ENCODE measurements at regions not wholly inside any gene's neighbourhood (a gene's known extent, or its start where the extent isn't known, plus 50 kb on each side); places are given as distances from the start of the nearest gene placed in this dataset.
A peak's percentile ranks its signal among the peaks of the same experiment; 100 is the strongest.

DNA sequence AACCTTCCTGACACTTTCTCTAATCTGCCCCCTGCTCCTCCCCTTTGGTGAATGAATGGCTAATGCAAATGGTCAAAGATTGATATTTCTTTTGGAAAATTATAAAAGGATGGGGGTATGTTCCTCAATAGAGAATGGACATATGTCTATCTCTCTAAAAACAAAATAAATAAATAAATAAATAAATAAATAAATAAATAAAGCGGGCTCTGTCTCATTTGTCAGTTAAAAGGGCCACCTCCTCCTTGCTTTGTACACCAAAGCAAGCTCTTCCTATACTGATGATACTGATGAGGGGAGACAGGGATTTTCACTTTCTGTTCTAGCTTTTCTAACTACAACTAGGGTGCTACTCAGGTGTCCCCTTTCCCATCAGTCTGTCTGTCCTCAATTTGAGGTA lies 135.5 kb upstream of the SPACA1 start:
- DNase-seq (ENCODE audit: extremely low read depth, low read depth, low spot score): no peak

DNA sequence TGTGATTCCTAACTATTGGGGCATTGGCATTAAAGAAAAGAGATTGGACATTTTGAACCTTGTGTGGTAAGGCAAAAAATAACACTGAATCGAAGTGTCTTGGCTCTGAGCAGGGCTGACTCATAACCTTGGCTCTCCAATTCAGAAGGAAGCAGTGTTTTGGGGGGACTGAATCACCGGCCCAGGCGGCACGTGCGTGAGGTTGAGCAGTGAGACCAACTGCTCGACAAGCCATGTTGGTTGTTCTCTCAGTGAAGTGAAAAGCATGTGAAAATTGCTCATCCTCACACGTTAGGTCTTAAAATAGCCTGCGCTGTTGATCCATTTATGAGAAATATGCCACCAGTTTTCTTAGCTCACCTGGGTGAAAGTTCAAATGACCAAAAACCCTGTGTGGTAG lies 137.8 kb upstream of the SPACA1 start:
- DNase-seq (ENCODE audit: extremely low read depth, low read depth, low spot score): peak; percentile 69

DNA sequence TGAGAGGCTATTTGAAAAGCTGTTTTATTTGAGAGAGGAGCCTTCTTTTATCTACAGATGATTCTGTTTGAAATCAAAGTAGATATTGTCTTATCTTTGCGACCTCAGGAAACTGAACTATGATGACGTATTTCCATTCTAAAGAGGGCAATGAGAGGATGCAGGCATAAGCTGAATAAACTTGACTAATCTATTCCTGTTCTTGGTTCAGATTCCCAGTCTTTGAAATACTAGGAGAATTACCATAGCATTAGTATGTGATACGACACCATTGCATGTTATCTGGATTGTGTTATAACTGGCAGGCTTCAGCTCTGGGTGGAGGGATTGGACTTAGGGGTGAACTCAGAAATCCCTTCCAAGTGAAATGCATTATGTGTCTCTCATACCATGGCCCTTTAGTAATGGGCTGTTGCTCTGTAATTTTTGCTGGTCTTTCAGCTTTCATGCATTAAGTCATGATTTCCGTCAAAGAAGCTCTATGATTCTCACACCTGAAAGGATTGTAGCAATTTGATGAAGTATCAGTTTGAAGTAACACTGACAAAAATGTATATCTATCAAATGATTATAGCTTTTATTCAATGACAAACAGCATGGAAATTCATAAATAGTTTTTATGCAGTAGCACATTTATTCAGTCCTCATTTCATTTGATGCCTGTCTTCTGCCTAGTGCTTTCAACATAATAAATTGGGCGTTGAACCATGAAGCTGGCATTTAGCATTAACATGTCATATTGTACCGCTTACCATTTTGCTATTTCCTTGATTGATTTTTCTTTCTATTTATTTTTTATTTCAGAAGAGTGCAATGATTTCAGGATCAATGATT lies 138.4 kb upstream of the SPACA1 start:
- peak; percentile 63 for DNase-seq (ENCODE audit: extremely low read depth, low read depth, low spot score)

DNA sequence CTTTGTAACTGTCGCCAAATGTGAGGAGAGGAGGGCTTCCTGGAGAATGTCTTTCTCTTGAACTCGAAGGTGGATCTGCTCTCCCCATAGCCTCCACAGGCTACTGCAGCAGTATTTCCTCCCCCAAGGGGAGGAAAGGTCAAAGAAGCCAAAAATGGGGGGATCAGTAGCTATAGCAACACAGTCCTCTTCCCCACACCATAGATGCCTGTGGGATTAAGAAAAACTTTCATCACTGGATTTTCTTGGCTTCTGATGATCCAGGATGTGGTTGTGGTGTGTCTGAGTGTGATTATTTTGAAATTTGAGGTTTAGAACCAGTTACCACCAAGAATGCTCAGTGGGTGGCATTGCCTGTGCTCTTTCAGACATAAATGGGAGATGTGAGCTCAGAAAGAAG lies 140.1 kb upstream of the SPACA1 start:
- no peak for DNase-seq (ENCODE audit: extremely low read depth, low read depth, low spot score)

DNA sequence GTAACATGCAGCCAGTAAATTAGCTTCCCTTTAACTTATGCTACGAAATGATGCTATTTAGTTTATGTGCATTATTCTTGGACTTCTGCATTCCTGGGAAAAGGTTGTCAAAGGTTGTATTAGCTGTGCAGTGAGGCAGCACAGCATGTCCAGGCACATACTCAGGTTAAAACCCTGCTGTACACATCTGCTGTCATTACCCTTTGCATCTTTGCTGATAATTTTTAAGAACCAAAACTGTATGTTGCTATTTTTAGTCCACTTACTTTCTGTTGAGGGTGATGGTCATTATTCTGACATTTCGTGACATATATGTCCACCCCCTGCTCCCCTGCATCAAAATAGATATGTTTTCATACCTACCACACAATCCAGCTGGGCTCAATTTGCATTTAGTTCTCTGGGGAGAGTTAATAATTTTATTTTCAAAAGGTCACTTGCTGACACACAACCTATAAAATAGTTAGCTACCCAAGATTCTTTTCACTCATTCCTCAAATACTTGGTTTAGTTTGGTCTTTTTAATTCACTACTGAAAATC lies 142.5 kb upstream of the SPACA1 start:
- DNase-seq (ENCODE audit: extremely low read depth, low read depth, low spot score): no peak

DNA sequence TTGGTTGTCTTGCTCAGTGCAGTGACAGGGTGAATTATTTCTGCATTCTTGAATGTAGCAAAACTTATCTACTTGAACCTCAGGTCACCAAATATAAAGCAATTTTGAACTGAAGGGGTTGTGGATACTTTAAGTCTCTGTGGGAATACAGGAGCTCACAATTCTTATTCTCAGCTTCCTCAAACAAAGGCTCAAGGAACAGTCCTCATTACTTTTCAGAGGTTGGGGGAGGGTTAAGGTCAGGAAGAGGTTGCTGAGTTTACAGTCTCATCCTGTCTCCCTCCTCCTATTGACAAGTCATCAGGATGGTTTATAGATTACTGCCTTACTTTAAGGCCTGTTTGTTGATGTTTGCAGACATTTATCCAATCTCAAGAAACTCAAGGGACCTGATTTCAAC lies 143.6 kb upstream of the SPACA1 start:
- DNase-seq (ENCODE audit: extremely low read depth, low read depth, low spot score): no peak

DNA sequence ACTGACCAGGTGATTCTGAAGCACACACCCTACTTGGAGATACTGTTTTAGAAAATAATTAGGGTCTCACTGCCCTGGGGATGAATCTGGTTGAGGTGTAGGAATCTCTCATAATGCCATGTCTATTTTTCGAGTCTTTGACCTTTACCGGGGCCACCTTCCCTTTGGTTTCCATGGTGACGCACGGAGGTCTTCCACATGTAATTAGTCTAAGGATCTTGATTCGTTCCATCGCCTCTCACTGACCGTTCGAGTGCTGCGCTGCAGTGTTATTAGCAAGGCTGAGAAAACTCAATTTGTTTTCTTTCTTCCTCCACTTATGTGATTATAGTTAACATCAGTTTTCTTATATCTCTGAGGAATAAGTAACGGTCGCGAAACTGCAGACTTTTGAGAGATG lies 144.3 kb upstream of the SPACA1 start:
- DNase-seq (ENCODE audit: extremely low read depth, low read depth, low spot score): no peak

DNA sequence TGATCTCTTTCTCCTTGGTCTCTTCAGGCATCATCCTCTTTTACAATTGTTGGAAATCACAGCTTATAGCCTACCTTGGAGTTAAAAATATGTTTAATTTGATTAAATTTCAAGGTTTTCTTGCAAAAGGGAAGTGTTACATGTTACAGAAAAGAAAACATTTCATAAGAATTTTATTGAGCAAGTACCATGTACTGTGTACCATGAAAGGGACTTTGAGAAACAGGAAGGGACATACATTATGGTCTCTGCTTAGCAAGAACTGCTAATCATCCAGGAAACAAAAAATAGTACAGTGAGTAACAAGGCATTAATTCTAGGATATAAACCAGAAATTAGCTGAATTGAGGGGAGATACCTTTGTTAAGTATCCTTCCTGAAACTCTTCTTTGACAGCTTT lies 145.3 kb upstream of the SPACA1 start:
- no peak for DNase-seq (ENCODE audit: extremely low read depth, low read depth, low spot score)

DNA sequence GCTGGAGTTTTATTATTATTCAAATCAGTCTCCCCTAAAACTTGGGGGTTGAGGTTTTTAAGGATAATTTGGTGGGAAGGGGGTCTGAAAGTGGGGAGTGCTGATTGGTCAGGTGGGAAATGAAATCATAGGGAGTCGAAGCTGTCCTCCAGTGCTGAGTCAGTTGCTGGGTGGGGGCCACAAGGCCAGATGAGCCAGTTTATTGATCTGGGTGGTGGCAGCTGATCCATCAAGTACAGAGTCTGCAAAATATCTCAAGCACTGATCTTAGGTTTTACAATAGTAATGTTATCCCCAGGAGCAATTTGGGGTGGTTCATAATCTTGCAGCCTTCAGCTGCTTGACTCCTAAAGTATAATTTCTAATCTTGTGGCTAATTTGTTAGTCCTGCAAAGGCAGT lies 146.0 kb upstream of the SPACA1 start:
- DNase-seq (ENCODE audit: extremely low read depth, low read depth, low spot score): no peak

DNA sequence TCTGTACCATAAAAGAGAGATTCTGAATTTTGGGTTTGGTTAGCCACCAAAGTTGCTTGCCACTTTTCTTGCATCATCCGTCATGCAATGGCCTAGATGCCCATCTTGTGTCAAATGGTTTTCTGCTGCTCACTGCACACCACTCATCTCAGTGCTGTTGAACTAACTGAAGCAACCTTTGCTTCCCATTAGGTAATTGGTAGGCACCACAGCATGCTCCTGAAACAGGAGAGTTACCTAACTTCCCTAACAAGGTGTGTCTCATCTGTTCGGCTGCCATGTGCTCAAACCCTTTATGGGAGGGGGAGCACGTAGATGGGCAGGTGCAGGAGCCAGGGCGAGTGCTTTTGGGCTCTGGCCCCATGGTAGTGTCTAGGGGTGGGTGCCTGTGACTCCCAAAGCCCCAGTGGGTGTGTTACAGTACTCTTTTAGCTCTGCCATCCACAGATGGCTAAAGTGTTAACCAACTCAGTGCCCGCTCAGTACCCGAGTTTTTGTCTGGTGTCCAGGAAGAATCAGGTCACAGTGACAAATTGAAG lies 147.4 kb upstream of the SPACA1 start:
- DNase-seq (ENCODE audit: extremely low read depth, low read depth, low spot score): no peak

DNA sequence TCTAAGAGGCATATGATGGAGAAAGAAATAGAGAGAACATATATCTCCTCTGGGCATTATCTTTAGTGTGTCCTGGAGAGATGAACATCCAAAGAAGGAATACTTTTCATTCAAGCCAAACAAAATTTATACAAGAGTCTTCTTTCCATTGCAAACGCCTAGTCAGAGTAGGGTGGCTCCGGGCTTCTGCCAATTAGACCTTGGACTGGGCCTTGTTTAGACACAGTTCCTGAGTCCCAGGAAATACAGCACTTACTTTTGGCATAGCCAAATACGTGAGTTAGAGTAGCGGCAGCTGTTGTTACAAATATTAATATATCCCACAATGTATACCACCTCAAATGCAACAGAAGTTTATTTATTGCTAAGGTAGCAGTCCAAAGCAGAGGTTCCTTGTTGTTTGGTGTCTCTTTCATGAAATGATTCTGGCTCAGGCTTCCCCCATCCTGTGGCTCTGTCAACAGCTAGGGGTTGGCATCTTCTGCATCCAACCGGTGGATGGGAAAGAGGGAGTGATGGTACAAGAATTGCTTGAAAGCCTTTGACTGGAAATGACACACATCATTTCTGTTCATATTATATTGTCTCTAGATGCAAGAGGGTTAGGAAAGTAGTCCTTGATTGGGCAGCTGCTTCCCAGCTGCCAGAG lies 148.0 kb upstream of the SPACA1 start:
- no peak for DNase-seq (ENCODE audit: extremely low read depth, low read depth, low spot score)

DNA sequence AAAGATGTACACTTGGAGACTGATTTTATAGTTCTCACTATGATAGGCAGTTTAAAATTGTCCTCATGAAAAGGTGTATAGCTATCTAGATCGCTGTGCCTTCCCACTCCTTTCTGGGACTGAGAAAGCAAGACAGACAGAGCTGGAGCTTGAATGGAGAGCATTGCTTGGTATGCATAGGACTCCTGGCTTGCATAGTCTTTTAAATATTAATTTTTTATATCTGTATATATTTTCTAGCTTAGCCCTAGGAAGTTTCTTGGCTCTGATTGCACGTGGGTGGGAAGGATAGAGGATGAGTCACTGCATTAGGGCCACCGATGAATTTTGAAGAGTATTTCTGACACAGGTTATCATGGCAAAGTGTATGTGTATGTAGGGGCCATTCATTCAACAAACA lies 150.0 kb upstream of the SPACA1 start:
- no peak for DNase-seq (ENCODE audit: extremely low read depth, low read depth, low spot score)

DNA sequence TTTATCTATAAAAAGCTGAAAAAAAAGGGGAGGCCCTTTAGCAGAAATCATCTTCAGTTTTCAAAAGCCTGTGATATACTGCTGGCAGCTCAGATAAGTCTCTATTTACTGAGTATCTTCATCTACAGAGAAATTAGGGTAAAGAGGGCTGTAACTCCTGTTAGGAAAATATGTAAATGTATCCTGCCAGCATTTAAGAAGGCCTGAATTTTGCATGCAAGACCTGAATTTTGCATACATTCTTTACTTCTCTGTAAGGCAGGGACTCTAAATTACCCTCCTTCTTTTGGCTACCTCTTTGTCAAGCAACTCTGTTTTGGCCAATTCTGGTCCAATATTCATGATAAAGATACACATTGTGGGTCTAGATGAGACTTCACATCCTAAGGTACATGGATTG lies 150.6 kb upstream of the SPACA1 start:
- no peak for DNase-seq (ENCODE audit: extremely low read depth, low read depth, low spot score)

DNA sequence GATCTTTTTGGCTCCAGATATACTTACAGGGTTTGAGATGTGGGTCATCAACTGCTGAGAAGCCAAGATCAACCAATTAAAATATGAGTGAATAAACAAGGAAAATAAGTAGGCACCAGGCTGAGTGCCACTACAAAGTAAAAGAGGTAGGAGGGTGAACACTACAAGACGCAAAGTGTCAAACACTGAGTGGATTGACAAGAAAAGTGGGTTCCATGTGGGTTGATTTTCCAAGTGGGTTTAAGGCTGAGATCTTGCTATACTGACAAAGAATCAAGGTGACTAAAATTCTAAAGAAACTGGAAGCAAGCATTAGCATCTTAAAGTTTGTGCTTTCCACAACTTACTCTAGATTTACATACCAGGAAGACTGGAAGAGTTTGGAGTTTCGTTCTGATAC lies 160.4 kb upstream of the SPACA1 start:
- no peak for DNase-seq (ENCODE audit: extremely low read depth, low read depth, low spot score)

DNA sequence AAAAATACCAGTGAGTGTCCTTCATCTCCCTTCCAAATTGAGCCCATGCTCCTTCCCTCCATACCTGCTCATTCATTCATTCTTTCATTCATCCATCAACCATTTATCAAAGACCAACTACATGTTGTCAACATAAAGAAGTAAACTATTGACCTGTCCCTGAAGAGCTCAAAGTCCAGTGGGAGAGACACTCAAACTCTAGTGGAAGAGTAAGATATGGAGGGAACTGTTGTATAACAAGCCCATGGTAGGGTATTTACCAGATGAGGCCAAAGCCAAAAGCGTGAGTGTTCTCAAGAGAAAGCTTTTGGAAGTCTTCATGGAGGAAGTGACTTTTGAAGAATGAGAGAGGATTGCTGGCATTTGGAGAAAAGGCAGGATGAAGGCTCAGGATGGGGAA lies 163.4 kb upstream of the SPACA1 start:
- DNase-seq (ENCODE audit: extremely low read depth, low read depth, low spot score): no peak

DNA sequence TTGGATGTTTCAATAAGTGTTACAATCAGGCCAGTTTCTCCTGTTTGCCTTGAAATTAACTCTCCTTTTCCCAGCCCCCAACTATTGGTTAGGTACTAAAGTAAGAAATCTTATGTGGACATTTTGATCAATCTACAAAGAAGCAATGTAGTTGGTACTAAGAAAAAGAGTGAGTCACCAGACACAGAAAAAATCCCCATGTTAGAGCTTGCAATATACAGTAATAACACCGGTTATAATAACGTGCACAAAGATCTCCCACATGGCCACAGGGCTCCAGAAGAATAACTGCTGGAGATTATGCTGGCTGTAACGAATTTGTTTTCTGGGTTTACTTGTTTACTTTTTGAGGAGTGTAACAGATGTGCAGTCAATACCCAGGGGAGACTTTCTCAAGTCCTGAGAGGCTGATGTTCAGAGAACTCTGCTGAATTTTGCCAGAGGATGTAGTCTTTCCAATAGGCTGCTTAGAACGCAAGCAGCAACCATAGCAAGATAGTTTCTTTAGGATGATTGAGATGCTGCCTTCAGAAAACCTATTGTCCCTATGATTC lies 166.2 kb upstream of the SPACA1 start:
- DNase-seq (ENCODE audit: extremely low read depth, low read depth, low spot score): no peak

DNA sequence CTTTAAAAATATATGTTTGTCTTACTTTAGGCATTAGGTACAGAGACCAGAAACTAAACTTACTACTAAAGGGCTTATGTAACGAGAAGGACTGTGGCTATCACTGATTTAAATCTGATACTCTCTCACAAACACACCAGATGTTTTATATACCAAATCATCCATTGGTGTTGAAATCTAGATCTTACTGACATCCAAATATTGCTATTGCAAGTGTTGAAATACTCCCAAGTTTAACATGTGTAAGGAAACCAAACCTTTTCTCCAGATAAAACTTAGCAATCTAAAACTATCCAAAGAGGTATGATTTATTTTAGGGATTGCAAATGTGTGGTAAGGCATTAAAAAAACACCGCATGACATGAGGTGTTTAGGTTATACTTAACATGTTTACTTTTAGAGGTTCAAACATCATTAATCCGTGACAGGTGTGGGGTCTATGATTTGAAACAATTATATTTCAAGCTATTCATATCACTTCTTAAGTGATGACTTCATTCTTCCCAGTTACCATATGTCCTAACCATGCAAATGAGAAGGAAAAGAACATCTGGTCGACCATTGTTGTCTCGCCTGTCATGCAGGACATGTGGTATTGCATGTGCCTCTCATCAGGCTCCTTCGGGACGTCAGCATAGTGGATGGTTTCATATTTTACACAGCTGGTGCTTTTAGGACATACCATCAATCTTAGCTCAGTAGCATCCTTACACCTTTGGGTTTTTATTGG lies 168.3 kb upstream of the SPACA1 start:
- no peak for DNase-seq (ENCODE audit: extremely low read depth, low read depth, low spot score)

DNA sequence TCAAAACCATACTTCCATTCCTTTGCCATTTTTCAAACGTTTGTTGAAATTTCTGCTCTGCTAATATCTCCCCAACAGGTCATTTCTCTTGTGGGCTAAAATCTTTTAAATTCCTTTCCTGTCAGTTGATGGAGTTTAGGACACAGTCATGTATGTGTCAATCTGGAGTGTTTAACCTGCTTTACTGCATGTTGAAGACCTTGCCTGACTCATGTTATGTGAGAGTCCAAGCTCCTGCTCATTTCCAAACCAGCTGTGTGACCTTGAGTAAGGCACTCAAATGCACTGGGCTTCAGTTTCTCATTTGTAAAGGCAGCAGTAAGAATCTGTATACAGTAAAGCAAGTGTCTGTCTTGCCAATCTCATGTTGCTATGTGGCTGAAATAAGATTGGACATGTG lies 171.9 kb upstream of the SPACA1 start:
- DNase-seq (ENCODE audit: extremely low read depth, low read depth, low spot score): no peak

DNA sequence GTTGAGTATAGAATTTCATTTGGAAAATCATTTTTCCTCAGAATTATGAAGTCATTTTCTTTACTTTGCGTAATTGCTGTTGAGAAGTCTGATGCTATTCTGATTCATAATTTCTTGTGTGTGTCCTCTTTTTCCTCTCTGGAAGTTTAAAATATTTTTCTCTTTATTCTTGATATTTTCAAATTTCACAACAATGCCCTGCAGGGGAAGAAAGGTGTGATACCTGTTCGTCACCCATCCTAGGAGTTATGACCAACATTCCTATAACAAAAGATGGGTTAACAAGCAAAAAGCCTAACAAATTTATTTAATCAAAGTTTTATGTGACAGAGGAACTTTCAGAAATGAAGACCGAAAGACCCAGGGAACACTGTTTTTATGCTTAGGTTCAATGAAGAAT lies 171.5 kb upstream of the AKIRIN2 start:
- no peak for DNase-seq (ENCODE audit: extremely low read depth, low read depth, low spot score)

DNA sequence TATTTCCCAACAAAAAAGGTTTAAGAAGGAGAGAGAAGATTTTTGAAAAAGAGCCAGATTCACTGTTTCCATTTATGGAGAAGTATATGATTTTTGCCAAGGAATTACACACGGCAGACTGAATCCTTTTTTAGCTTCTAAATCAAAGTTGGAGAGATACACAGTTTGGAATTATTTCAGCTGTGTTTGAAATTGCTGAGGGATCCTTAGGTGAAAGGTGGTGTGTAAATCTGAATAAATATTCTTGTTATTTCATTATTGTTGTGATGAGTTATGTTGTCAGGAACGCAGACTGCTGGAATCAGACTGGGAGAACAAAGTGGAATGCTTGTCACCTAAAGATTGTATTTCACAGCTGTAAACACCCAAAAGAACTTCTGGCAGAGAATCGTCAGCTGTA lies 168.5 kb upstream of the AKIRIN2 start:
- DNase-seq (ENCODE audit: extremely low read depth, low read depth, low spot score): no peak
